Upper lobe of left lung (tissue), 6 donors: ENCODE measurements at regions not wholly inside any gene's neighbourhood (a gene's known extent, or its start where the extent isn't known, plus 50 kb on each side); places are given as distances from the start of the nearest gene placed in this dataset.

Experiments used
- ATAC-seq, 2 donors: fragments of 200-7000 bp; cut with Tn5 transposase; one replicate each; pipeline ENCODE4 v1.9.1; 2022; ENCODE audit warnings: mild to moderate bottlenecking in 2 of 2, moderate library complexity in 2 of 2; ENCODE audit not compliant: low FRiP score in 2 of 2
- DNase-seq, 2 donors: peaks; one replicate each; pipeline ENCODE4 v3.0.0-alpha.2; 2019 to 2020
- H3K27ac ChIP-seq, 4 donors: fragments of 200-600 bp; sonication (generic); one replicate each; pipeline ENCODE4 v1.5.1; 2016 to 2019
- H3K27me3 ChIP-seq, 4 donors: fragments of 200-600 bp; sonication (generic); one replicate each; pipeline ENCODE4 v1.5.1; 2017 to 2019
- H3K36me3 ChIP-seq, 4 donors: fragments of 200-600 bp; sonication (generic); one replicate each; pipeline ENCODE4 v1.5.1; 2016 to 2019
- H3K4me1 ChIP-seq, 4 donors: fragments of 200-600 bp; sonication (generic); one replicate each; pipeline ENCODE4 v1.5.1; 2018 to 2019
- H3K4me3 ChIP-seq, 4 donors: fragments of 200-600 bp; sonication (generic); one replicate each; pipeline ENCODE4 v1.5.1; 2017 to 2019; ENCODE audit warnings: mild to moderate bottlenecking in 2 of 4, moderate library complexity in 1 of 4
- H3K9me3 ChIP-seq, 4 donors: fragments of 200-600 bp; sonication (generic); one replicate each; pipeline ENCODE4 v1.5.1; 2018 to 2019
- CTCF ChIP-seq, 6 experiments: fragments of 450-650 bp in 4 of 6; fragments of 200-600 bp in 2 of 6; sonication (generic) in 2 of 6; IDR thresholded peaks; one replicate each; pipeline ENCODE4 v1.5.1; 2016 to 2019; ENCODE audit warnings: antibody characterized with exemption in 6 of 6
- EP300 ChIP-seq, 4 donors: sonication (generic); formaldehyde crosslinking; IDR thresholded peaks; one replicate each; pipeline ENCODE4 v1.5.1; 2017; ENCODE audit warnings: antibody characterized with exemption in 4 of 4, control low read depth in 2 of 4
- POLR2A ChIP-seq, 4 donors: fragments of 450-650 bp; IDR thresholded peaks; one replicate each; pipeline ENCODE4 v1.5.1; 2016 to 2017; ENCODE audit warnings: antibody characterized with exemption in 4 of 4, mild to moderate bottlenecking in 2 of 4
- POLR2AphosphoS5 ChIP-seq, 2 donors: sonication (generic); formaldehyde crosslinking; IDR thresholded peaks; one replicate each; pipeline ENCODE4 v1.5.1; 2017; ENCODE audit warnings: antibody characterized with exemption in 2 of 2
- WGBS, 2 donors: methylation state at CpG; one replicate each; pipeline ENCODE4 v1.1.5; 2017 to 2018; 5-methylcytosine and 5-hydroxymethylcytosine counted together
- donor health status: DM: no; HTN: no; CAD: no; lungs with moderate emphysema.
- donor health status: DM: no; HTN: yes; CAD: no; lungs with severe emphysema.

DNA sequence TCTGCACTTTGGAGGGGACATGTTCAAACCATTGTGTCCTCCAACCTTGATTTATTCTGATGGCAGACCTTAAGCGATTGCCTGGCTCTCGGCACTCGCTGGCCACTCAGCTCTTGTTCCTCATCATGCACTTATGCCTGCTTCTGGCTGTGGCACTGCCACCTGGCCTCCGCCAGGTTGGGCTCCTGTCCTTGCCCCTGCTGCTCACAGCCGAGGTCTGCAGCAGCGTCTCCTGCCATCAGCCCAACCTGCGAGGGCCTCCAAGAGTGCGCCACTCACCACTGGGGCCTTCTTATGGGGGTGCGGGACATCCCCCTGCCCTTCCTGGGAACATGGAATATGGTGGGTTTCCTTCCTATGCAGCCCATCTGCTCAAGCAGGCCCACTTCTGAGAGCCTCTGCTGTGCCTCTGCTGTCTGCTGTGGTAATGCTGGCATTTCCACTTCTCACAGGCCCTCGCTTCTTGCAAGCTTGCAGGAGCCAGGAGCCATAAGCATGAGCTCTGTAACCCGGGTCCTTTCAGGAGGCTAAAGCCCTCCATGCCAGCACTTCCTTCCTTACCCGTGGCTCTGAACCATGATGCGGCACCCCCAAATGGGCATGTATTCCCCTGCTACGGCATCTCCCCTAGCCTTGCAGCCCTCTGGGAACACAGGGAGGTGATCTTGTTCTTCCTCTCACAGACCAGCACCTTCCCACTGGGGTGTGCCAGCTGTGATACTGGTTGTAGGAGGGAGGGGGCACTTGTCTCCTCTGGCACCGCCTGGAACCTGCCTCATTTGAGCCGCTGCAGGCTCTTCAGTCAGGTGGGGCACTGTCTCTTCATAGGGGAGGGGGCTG, 58.6 kb upstream of the HS6ST1 start:
- Histone ChIP-seq H3K36me3 (no peaks in the 10 kb centered on the region), H3K27ac (peak overlapping the region; percentile 65 to 84 (median 81)), H3K9me3 (no peaks in the 10 kb centered on the region), H3K27me3 (no peaks in the 10 kb centered on the region), H3K4me3 (no peak overlapping the region), H3K4me1 (peaks cover 52 to 85% (median 64%) of the 10 kb centered on the region in 4 donors)
- no peak for TF ChIP-seq EP300 (IDR thresholded peaks at IDR 0.05)
- TF ChIP-seq POLR2AphosphoS5 (IDR thresholded peaks at IDR 0.05): no peak
- TF ChIP-seq POLR2A (IDR thresholded peaks at IDR 0.05): no peak
- no peak for TF ChIP-seq CTCF (IDR thresholded peaks at IDR 0.05)
- no peak for ATAC-seq
- no peak for DNase-seq
- WGBS, 2 donors: 85 to 89% methylated on average over 7 to 16 of the region's 16 CpGs

- H3K4me1 ChIP-seq: peaks cover 52 to 74% (median 62%) of the 10 kb centered on the region in 4 donors
- DNase-seq (no peak), ATAC-seq (no peak)
- no peaks in the 10 kb centered on the region for H3K9me3 ChIP-seq
- H3K36me3 ChIP-seq: no peaks in the 10 kb centered on the region
- TF ChIP-seq EP300 (IDR thresholded peaks at IDR 0.05): no peak
- TF ChIP-seq POLR2AphosphoS5 (IDR thresholded peaks at IDR 0.05): no peak
- no peak for TF ChIP-seq CTCF (IDR thresholded peaks at IDR 0.05)
- no peak for TF ChIP-seq POLR2A (IDR thresholded peaks at IDR 0.05)
- WGBS, 2 donors: 81 to 82% methylated on average over 7 to 12 of the region's 16 CpGs
- H3K4me3 ChIP-seq: no peak overlapping the region
- H3K27me3 ChIP-seq: no peaks in the 10 kb centered on the region
- H3K27ac ChIP-seq: peak overlapping the region; percentile 65 to 84 (median 80)
These were observed 59.8 kb upstream of the HS6ST1 start for GRCh38 chr2:128378231-128379020.

DNA sequence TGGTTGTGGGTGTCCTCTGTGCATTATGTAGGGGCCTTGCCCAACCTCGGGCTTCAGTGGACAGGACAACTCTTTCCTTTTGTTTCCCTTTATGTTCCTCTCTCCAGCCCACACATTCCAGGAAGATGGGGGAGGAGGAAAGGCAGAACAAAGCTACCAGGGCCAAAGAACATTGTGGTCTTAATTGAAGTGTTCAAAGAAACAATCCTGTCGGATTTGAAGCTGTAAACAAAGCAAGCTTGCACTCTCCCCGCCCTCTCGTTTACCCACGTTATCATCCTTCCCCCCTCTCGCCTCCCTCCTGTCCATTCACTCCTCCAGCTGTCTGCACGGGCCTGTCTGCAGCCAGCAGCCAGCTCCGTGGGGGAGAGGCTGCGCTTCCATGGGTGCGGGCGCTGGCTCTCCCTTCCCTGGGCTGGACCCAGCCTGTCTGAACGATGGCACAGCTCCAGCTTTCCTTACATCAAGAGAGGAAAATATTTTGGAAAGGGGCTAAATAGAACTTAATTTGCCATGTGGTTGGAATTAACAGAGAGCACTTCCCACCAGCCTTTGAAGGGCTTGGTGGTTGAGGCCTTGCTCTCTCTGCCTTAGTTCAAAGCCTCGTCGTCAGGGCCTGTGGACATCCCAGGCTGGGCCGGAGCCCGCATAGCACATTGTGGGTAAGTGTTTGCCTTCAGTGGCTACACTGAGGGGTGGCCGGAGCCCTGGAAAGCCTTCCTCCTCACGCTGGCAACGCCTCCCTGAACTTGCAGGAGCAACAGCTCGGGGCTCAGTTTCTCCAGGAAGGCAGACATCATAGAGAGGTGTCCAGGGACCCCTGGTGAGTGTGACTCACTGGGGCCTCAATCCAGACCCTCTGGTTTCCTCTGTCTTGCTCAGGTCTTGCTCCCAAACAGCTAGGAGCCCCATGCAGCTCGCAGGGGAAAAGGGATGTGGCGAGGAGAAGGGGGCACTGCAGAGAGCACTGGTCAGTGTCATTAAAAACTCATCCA, 60.6 kb upstream of the HS6ST1 start:
- H3K4me1 ChIP-seq: peaks cover 49 to 66% (median 55%) of the 10 kb centered on the region in 4 donors
- DNase-seq (peak; percentile 45 to 82), ATAC-seq (peak; percentile 69 to 90)
- TF ChIP-seq POLR2AphosphoS5 (IDR thresholded peaks at IDR 0.05) (peak in 1 of 2 donors; percentile 78), POLR2A (IDR thresholded peaks at IDR 0.05) (peak in 1 of 4 donors; percentile 12), CTCF (IDR thresholded peaks at IDR 0.05) (no peak), EP300 (IDR thresholded peaks at IDR 0.05) (peak in 3 of 4 donors; percentile 50 to 89 (median 83))
- WGBS, 2 donors: 49 to 61% methylated on average over 19 to 22 of the region's 22 CpGs
- no peaks in the 10 kb centered on the region for H3K9me3 ChIP-seq
- H3K27me3 ChIP-seq: no peaks in the 10 kb centered on the region
- peak overlapping the region; percentile 65 to 84 (median 80) for H3K27ac ChIP-seq
- H3K36me3 ChIP-seq: no peaks in the 10 kb centered on the region
- H3K4me3 ChIP-seq: no peak overlapping the region

DNA sequence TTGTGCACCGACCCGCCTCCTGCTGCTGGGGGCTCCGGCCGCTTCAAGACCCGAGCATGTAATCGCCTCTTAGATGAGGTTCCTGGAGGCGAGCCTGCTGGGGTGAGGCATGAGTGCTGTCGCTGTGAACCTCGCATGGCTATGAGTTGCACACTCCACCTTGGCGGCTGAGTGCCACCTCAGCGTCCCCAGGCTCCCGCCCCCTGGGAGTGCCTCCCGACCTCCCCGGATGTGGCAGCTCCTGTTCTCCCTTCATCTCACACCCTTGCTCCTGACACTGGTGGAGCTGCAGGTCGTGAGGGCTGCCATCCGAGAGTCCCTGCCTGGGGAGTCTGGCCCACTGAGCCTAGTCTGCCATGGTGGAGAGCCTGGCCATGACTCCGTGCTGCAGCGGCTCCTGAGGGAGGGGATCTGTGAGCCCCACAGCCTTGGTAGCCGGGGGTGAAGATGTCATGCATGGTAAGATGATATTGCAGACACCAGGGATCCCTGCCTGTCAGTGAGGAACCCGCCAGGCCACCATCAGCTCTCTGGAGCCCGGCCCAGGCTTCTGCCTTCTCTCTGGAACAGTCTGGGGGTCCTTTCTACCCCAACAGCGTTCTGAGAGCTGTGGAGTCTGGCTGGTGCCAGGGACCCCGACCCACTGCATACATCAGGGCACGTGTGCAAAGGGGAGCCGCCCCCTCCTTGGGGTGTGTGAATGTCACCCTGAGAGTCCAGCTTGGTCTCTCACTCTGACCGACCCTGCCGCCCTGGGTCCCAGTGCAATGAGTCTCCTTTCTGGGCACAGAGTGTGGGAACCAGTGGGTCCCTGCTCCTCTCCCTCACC, 61.6 kb upstream of the HS6ST1 start:
- Histone ChIP-seq H3K27me3 (no peaks in the 10 kb centered on the region), H3K36me3 (no peaks in the 10 kb centered on the region), H3K27ac (peak overlapping the region; percentile 28 to 82 (median 78)), H3K4me3 (no peak overlapping the region), H3K9me3 (no peaks in the 10 kb centered on the region), H3K4me1 (peaks cover 48 to 57% (median 49%) of the 10 kb centered on the region in 4 donors)
- ATAC-seq (no peak), DNase-seq (peak; percentile 19 to 77)
- 88 to 89% methylated on average over 12 to 26 of the region's 27 CpGs for WGBS, 2 donors
- TF ChIP-seq POLR2A (IDR thresholded peaks at IDR 0.05) (no peak), CTCF (IDR thresholded peaks at IDR 0.05) (no peak), POLR2AphosphoS5 (IDR thresholded peaks at IDR 0.05) (no peak), EP300 (IDR thresholded peaks at IDR 0.05) (no peak)
